KMS-11 (cell line): ENCODE measurements at regions not wholly inside any gene's neighbourhood (a gene's known extent, or its start where the extent isn't known, plus 50 kb on each side); places are given as distances from the start of the nearest gene placed in this dataset.

ENCODE experiments used
- H2AFZ ChIP-seq: fragments of 200-600 bp; sonication (generic); 2 replicates; pipeline ENCODE4 v1.6.1; 2016; ENCODE audit warnings: antibody characterized with exemption, mixed run types, low read depth
- H3K27ac ChIP-seq: fragments of 200-600 bp; sonication (generic); 2 replicates; pipeline ENCODE4 v1.6.1; 2016; ENCODE audit warnings: mild to moderate bottlenecking, mixed run types
- H3K27me3 ChIP-seq: fragments of 200-600 bp; sonication (generic); 2 replicates; pipeline ENCODE4 v1.6.1; 2017; ENCODE audit warnings: mild to moderate bottlenecking, low read depth, mixed run types, moderate library complexity; ENCODE audit not compliant: insufficient read depth
- H3K36me3 ChIP-seq: fragments of 200-600 bp; sonication (generic); 2 replicates; pipeline ENCODE4 v1.6.1; 2017; ENCODE audit warnings: mild to moderate bottlenecking, mixed run types; ENCODE audit not compliant: insufficient read depth
- H3K4me1 ChIP-seq: fragments of 200-600 bp; sonication (generic); 2 replicates; pipeline ENCODE4 v1.6.1; 2016; ENCODE audit warnings: mild to moderate bottlenecking, low read depth, mixed run types; ENCODE audit not compliant: poor library complexity, severe bottlenecking
- H3K4me2 ChIP-seq: fragments of 200-600 bp; sonication (generic); 2 replicates; pipeline ENCODE4 v1.7.0; 2016; ENCODE audit warnings: mild to moderate bottlenecking, mixed run types
- H3K4me3 ChIP-seq: fragments of 200-600 bp; sonication (generic); IDR thresholded peaks from 2 replicates; pipeline ENCODE4 v1.6.1; 2017; ENCODE audit warnings: low read depth, low read length, mixed read lengths; ENCODE audit not compliant: insufficient read depth
- H3K79me2 ChIP-seq: fragments of 200-600 bp; sonication (generic); 2 replicates; pipeline ENCODE4 v1.6.1; 2016; ENCODE audit warnings: low read depth, mixed run types; ENCODE audit not compliant: insufficient read depth
- H3K9ac ChIP-seq: fragments of 200-600 bp; sonication (generic); 2 replicates; pipeline ENCODE4 v1.6.1; 2016; ENCODE audit warnings: mild to moderate bottlenecking, mixed run types
- H4K20me1 ChIP-seq: fragments of 200-600 bp; sonication (generic); 2 replicates; pipeline ENCODE4 v1.6.1; 2016; ENCODE audit warnings: mild to moderate bottlenecking, mixed run types; ENCODE audit not compliant: insufficient read depth
- CTCF ChIP-seq: fragments of 200-600 bp; sonication (generic); conservative IDR thresholded peaks from 2 replicates; pipeline ENCODE4 v1.6.1; 2017; ENCODE audit warnings: low read depth, mild to moderate bottlenecking, antibody characterized with exemption, low read length, moderate library complexity, mixed read lengths

GRCh38 chr3:24042174-24043059 lies 97.3 kb downstream of the NR1D2 start:
- TF ChIP-seq CTCF: no peak
- Histone ChIP-seq H3K9ac (no peak overlapping the region), H3K79me2 (no peaks in the 10 kb centered on the region), H3K4me2 (no peak overlapping the region), H3K36me3 (no peaks in the 10 kb centered on the region), H3K4me1 (peaks cover 1% of the 10 kb centered on the region), H3K4me3 (no peak overlapping the region), H3K27me3 (no peaks in the 10 kb centered on the region), H2AFZ (no peak overlapping the region), H3K27ac (no peak overlapping the region), H4K20me1 (no peaks in the 10 kb centered on the region)

- no peak for TF ChIP-seq CTCF
- no peaks in the 10 kb centered on the region for H4K20me1 ChIP-seq
- H3K79me2 ChIP-seq: no peaks in the 10 kb centered on the region
- H3K4me3 ChIP-seq: no peak overlapping the region
- no peaks in the 10 kb centered on the region for H3K27me3 ChIP-seq
- no peak overlapping the region for H3K4me2 ChIP-seq
- no peaks in the 10 kb centered on the region for H3K36me3 ChIP-seq
- H3K4me1 ChIP-seq: peaks cover 9% of the 10 kb centered on the region
- H3K9ac ChIP-seq: no peak overlapping the region
- H2AFZ ChIP-seq: no peak overlapping the region
- H3K27ac ChIP-seq: no peak overlapping the region
Observed at GRCh38 chr3:24043168-24043567, 98.1 kb downstream of the NR1D2 start.

- Histone ChIP-seq H3K79me2 (no peaks in the 10 kb centered on the region), H3K9ac (no peak overlapping the region), H3K27me3 (no peaks in the 10 kb centered on the region), H3K27ac (no peak overlapping the region), H3K4me1 (peaks cover 12% of the 10 kb centered on the region), H4K20me1 (no peaks in the 10 kb centered on the region), H3K4me2 (no peak overlapping the region), H2AFZ (no peak overlapping the region), H3K4me3 (no peak overlapping the region), H3K36me3 (no peaks in the 10 kb centered on the region)
- TF ChIP-seq CTCF: no peak
Observed at GRCh38 chr3:24043985-24044384, 98.9 kb downstream of the NR1D2 start.

- Histone ChIP-seq H3K4me1 (peaks cover 12% of the 10 kb centered on the region), H3K27me3 (no peaks in the 10 kb centered on the region), H3K4me2 (no peak overlapping the region), H4K20me1 (no peaks in the 10 kb centered on the region), H3K9ac (no peak overlapping the region), H2AFZ (no peak overlapping the region), H3K36me3 (no peaks in the 10 kb centered on the region), H3K27ac (no peak overlapping the region), H3K4me3 (no peak overlapping the region), H3K79me2 (no peaks in the 10 kb centered on the region)
- no peak for TF ChIP-seq CTCF
Observed at GRCh38 chr3:24046214-24046613, 101.1 kb downstream of the NR1D2 start.
